Left ventricle myocardium inferior (tissue), 1 donor: ENCODE measurements at regions not wholly inside any gene's neighbourhood (a gene's known extent, or its start where the extent isn't known, plus 50 kb on each side); places are given as distances from the start of the nearest gene placed in this dataset.

ENCODE experiments used
- DNase-seq: peaks from one replicate; pipeline ENCODE4 v3.0.0-alpha.2; 2020
- H3K27ac ChIP-seq: fragments of 200-600 bp; replicated peaks from 2 replicates; pipeline ENCODE4 v1.8.0; 2021
- H3K27me3 ChIP-seq: fragments of 200-600 bp; 2 replicates; pipeline ENCODE4 v1.8.0; 2021; ENCODE audit warnings: low read depth
- H3K36me3 ChIP-seq: fragments of 200-600 bp; 2 replicates; pipeline ENCODE4 v1.8.0; 2021
- H3K4me1 ChIP-seq: fragments of 200-600 bp; 2 replicates; pipeline ENCODE4 v1.8.0; 2021
- H3K4me3 ChIP-seq: fragments of 200-600 bp; 2 replicates; pipeline ENCODE4 v1.8.0; 2021; ENCODE audit warnings: mild to moderate bottlenecking, moderate library complexity
- H3K9me3 ChIP-seq: fragments of 200-600 bp; replicated peaks from 2 replicates; pipeline ENCODE4 v1.8.0; 2021
- CTCF ChIP-seq: fragments of 200-600 bp; IDR thresholded peaks from 2 replicates; pipeline ENCODE4 v1.8.0; 2021; ENCODE audit warnings: antibody characterized with exemption, mild to moderate bottlenecking, borderline replicate concordance
- intact Hi-C: fragments of 100-400 bp; cut with micrococcal nuclease; formaldehyde crosslinking; loops from one replicate; pipeline ENCODE4 v1.11.0; 2022
- donor health status: DM: no; HTN: yes; CAD: no; lungs with severe emphysema.

GRCh38 chr13:99053636-99054233 is 75.9 kb upstream of the DOCK9 start:
- intact Hi-C loops, result no loop called here
- Histone ChIP-seq H3K36me3 (no peaks in the 10 kb centered on the region), H3K4me3 (no peak overlapping the region), H3K27ac (no peak overlapping the region), H3K27me3 (no peaks in the 10 kb centered on the region), H3K9me3 (no peaks in the 10 kb centered on the region), H3K4me1 (peaks cover 58% of the 10 kb centered on the region)
- no peak for TF ChIP-seq CTCF
- no peak for DNase-seq

- Histone ChIP-seq H3K9me3 (no peaks in the 10 kb centered on the region), H3K4me3 (no peak overlapping the region), H3K4me1 (peaks cover 74% of the 10 kb centered on the region), H3K27ac (peak overlapping the region; percentile 38), H3K27me3 (no peaks in the 10 kb centered on the region), H3K36me3 (no peaks in the 10 kb centered on the region)
- no peak for DNase-seq
- intact Hi-C loops, result no loop called here
- TF ChIP-seq CTCF, result no peak
Measured at GRCh38 chr13:99055281-99055680, 77.4 kb upstream of the DOCK9 start.

- H3K27me3 ChIP-seq, result no peaks in the 10 kb centered on the region
- H3K27ac ChIP-seq, result peak overlapping the region; percentile 38
- intact Hi-C loops, result no loop called here
- H3K9me3 ChIP-seq, result no peaks in the 10 kb centered on the region
- H3K4me1 ChIP-seq, result peaks cover 78% of the 10 kb centered on the region
- H3K4me3 ChIP-seq, result no peak overlapping the region
- TF ChIP-seq CTCF, result no peak
- H3K36me3 ChIP-seq, result no peaks in the 10 kb centered on the region
- no peak for DNase-seq
Measured at GRCh38 chr13:99055735-99056134, 77.9 kb upstream of the DOCK9 start.

- H3K4me1 ChIP-seq, result peaks cover 78% of the 10 kb centered on the region
- no peak overlapping the region for H3K4me3 ChIP-seq
- intact Hi-C loops, result no loop called here
- TF ChIP-seq CTCF, result no peak
- H3K27ac ChIP-seq, result peak overlapping the region; percentile 32
- H3K9me3 ChIP-seq, result no peaks in the 10 kb centered on the region
- no peak for DNase-seq
- H3K27me3 ChIP-seq, result no peaks in the 10 kb centered on the region
- no peaks in the 10 kb centered on the region for H3K36me3 ChIP-seq
Measured at GRCh38 chr13:99056381-99057014, 78.6 kb upstream of the DOCK9 start.

GRCh38 chr13:99057310-99057975 is 79.6 kb upstream of the DOCK9 start:
- Histone ChIP-seq H3K27ac (peak overlapping the region; percentile 32), H3K4me3 (no peak overlapping the region), H3K27me3 (no peaks in the 10 kb centered on the region), H3K9me3 (no peaks in the 10 kb centered on the region), H3K36me3 (no peaks in the 10 kb centered on the region), H3K4me1 (peaks cover 75% of the 10 kb centered on the region)
- intact Hi-C loops, result no loop called here
- DNase-seq, result no peak
- TF ChIP-seq CTCF, result no peak
